PC-3 (cell line): ENCODE measurements at regions not wholly inside any gene's neighbourhood (a gene's known extent, or its start where the extent isn't known, plus 50 kb on each side); places are given as distances from the start of the nearest gene placed in this dataset.

Experiments
- ATAC-seq: fragments of 200-7000 bp; cut with Tn5 transposase; 2 replicates; pipeline ENCODE4 v1.9.1; 2020; ENCODE audit warnings: mild to moderate bottlenecking, moderate library complexity
- BruUV-seq: library from RNA; stranded (reverse); fragments of 400-500 nt; replicated peaks from 2 replicates; lab custom pipeline; 2021; lab: Mats Ljungman, UMichigan
- CTCF ChIA-PET: fragments of 300-600 bp; sonication (Branson Sonifier 250); formaldehyde crosslinking; loops from one replicate; lab custom pipeline; 2022; ENCODE audit warnings: antibody characterized with exemption; lab: Charles Lee
- POLR2A ChIA-PET: fragments of 300-600 bp; sonication (Branson Sonifier 250); formaldehyde crosslinking; loops from one replicate; lab custom pipeline; 2022; ENCODE audit warnings: antibody characterized with exemption; ENCODE audit not compliant: unreplicated experiment; lab: Charles Lee
- DNase-seq: peaks from one replicate; pipeline ENCODE4 v3.0.0-alpha.2; 2015
- H2AFZ ChIP-seq: fragments of 300-600 bp; sonication (generic); 2 replicates; pipeline ENCODE4 v1.6.0; 2016; ENCODE audit warnings: antibody characterized with exemption, low read length
- H3F3A ChIP-seq: fragments of 300-600 bp; sonication (generic); one replicate; pipeline ENCODE4 v1.6.0; 2017; ENCODE audit warnings: antibody characterized with exemption, low read length, control low read depth, mild to moderate bottlenecking; ENCODE audit not compliant: unreplicated experiment
- H3K27ac ChIP-seq: fragments of 300-600 bp; sonication (generic); 2 replicates; pipeline ENCODE4 v1.5.1; 2016; ENCODE audit warnings: mild to moderate bottlenecking, low read length
- H3K27me3 ChIP-seq: fragments of 300-600 bp; sonication (generic); 2 replicates; pipeline ENCODE4 v1.6.1; 2016; ENCODE audit warnings: low read length, mixed read lengths
- H3K36me3 ChIP-seq: fragments of 300-600 bp; sonication (generic); 2 replicates; pipeline ENCODE4 v1.6.1; 2016; ENCODE audit warnings: low read depth, mixed run types, low read length, mixed read lengths
- H3K4me1 ChIP-seq: fragments of 300-600 bp; sonication (generic); 2 replicates; pipeline ENCODE4 v1.5.1; 2016; ENCODE audit warnings: low read length; ENCODE audit not compliant: insufficient read depth
- H3K4me2 ChIP-seq: fragments of 300-600 bp; sonication (generic); 2 replicates; pipeline ENCODE4 v1.6.0; 2016; ENCODE audit warnings: low read length
- H3K4me3 ChIP-seq: fragments of 300-600 bp; sonication (generic); 2 replicates; pipeline ENCODE4 v1.5.1; 2016; ENCODE audit warnings: mild to moderate bottlenecking, low read length, mixed read lengths
- H3K79me2 ChIP-seq: fragments of 300-600 bp; sonication (generic); 2 replicates; pipeline ENCODE4 v1.6.1; 2017; ENCODE audit warnings: low read length, mixed read lengths
- H3K9ac ChIP-seq: fragments of 300-600 bp; sonication (generic); 2 replicates; pipeline ENCODE4 v1.6.0; 2016; ENCODE audit warnings: mild to moderate bottlenecking, low read length
- H3K9me2 ChIP-seq: fragments of 300-600 bp; sonication (generic); replicated peaks from 2 replicates; pipeline ENCODE4 v1.6.1; 2016; ENCODE audit warnings: mixed run types, low read length, mixed read lengths
- H3K9me3 ChIP-seq: fragments of 300-600 bp; sonication (generic); 2 replicates; pipeline ENCODE4 v1.6.1; 2016; ENCODE audit warnings: low read length, mixed read lengths
- H4K20me1 ChIP-seq: fragments of 300-600 bp; sonication (generic); 2 replicates; pipeline ENCODE4 v1.6.1; 2016; ENCODE audit warnings: low read length, mixed read lengths
- EZH2 ChIP-seq: fragments of 300-600 bp; sonication (generic); IDR thresholded peaks from one replicate; pipeline ENCODE4 v1.6.1; 2017; ENCODE audit warnings: antibody characterized with exemption, mild to moderate bottlenecking, low read length; ENCODE audit not compliant: unreplicated experiment
- EZH2phosphoT487 ChIP-seq: fragments of 300-600 bp; sonication (generic); IDR thresholded peaks from 2 replicates; pipeline ENCODE4 v1.6.1; 2018; ENCODE audit warnings: mild to moderate bottlenecking, antibody characterized with exemption, low read length, borderline replicate concordance
- intact Hi-C: fragments of 100-400 bp; cut with micrococcal nuclease; formaldehyde crosslinking; loops from 2 replicates; pipeline ENCODE4 v1.9.0; 2023
- TF ChIP-seq, protein P1 (sequence below): fragments of 300-600 bp; sonication (generic); conservative IDR thresholded peaks from 2 replicates; pipeline ENCODE4 v1.5.1; 2017; ENCODE audit warnings: antibody characterized with exemption, low read depth, mild to moderate bottlenecking, low read length

DNA sequence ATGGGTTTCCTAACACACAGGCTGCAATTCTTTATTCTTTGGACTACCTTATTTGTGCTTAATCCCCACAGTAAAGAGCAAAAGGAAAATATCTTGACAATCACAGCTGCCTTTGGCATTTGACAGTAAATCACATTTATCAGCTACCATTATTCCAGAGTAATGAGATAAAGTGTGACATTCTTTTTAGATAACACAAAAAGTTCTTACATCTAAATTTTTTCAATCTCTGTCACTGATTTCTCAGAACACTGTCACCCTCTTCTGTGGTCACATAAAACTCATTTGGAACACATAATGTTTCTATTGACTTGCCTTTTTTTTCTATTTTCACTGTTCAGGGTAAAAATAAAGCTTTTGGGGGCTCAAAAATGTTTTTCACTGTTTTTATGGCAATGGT lies 484.6 kb downstream of the LTN1 start:
- Histone ChIP-seq H3K79me2 (no peaks in the 10 kb centered on the region), H3K9ac (no peak overlapping the region), H3K4me2 (no peak overlapping the region), H4K20me1 (no peaks in the 10 kb centered on the region), H3F3A (no peaks in the 10 kb centered on the region), H2AFZ (no peak overlapping the region), H3K27ac (no peak overlapping the region), H3K4me3 (no peak overlapping the region), H3K36me3 (no peaks in the 10 kb centered on the region), H3K9me2 (no peaks in the 10 kb centered on the region), H3K4me1 (no peaks in the 10 kb centered on the region; the same call in 1 of the 2 replicates), H3K27me3 (no peaks in the 10 kb centered on the region), H3K9me3 (peaks cover 5% of the 10 kb centered on the region; the same call in 1 of the 2 replicates)
- DNase-seq: no peak
- CTCF ChIA-PET: no interaction called here
- POLR2A ChIA-PET: no interaction called here
- BruUV-seq: no TSS peak
- TF ChIP-seq, protein P1, sequence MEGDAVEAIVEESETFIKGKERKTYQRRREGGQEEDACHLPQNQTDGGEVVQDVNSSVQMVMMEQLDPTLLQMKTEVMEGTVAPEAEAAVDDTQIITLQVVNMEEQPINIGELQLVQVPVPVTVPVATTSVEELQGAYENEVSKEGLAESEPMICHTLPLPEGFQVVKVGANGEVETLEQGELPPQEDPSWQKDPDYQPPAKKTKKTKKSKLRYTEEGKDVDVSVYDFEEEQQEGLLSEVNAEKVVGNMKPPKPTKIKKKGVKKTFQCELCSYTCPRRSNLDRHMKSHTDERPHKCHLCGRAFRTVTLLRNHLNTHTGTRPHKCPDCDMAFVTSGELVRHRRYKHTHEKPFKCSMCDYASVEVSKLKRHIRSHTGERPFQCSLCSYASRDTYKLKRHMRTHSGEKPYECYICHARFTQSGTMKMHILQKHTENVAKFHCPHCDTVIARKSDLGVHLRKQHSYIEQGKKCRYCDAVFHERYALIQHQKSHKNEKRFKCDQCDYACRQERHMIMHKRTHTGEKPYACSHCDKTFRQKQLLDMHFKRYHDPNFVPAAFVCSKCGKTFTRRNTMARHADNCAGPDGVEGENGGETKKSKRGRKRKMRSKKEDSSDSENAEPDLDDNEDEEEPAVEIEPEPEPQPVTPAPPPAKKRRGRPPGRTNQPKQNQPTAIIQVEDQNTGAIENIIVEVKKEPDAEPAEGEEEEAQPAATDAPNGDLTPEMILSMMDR: no peak
- TF ChIP-seq EZH2 (no peak), EZH2phosphoT487 (no peak)
- intact Hi-C loops: no loop called here
- no peak for ATAC-seq

DNA sequence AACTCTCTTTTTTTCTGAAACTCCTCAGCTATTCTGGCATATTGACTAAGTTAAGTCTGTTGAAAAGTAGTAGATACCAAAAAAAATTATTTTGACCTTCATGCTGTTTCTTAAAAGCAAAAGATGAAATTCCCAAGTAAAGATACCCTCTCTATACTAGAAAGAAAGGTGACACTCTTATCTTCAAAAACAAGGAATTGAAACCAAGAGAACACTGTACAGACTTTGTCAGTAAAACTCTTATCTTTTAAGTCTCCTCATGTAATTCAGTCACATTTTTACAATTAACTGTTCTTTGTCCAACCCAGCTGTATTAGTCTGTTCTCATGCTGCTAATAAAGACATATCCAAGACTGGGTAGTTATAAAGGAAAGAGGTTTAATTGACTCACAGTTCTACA lies 496.2 kb downstream of the LTN1 start:
- Histone ChIP-seq H3F3A (no peaks in the 10 kb centered on the region), H2AFZ (no peak overlapping the region), H3K4me1 (no peaks in the 10 kb centered on the region), H3K27me3 (no peaks in the 10 kb centered on the region), H3K27ac (no peak overlapping the region), H3K36me3 (no peaks in the 10 kb centered on the region), H3K79me2 (no peaks in the 10 kb centered on the region), H3K9ac (no peak overlapping the region), H4K20me1 (no peaks in the 10 kb centered on the region), H3K9me2 (no peaks in the 10 kb centered on the region), H3K4me3 (no peak overlapping the region), H3K9me3 (no peaks in the 10 kb centered on the region), H3K4me2 (no peak overlapping the region)
- TF ChIP-seq EZH2 (no peak), EZH2phosphoT487 (no peak)
- TF ChIP-seq, protein P1: no peak
- BruUV-seq: no TSS peak
- intact Hi-C loops: no loop called here
- ATAC-seq (no peak), DNase-seq (no peak)
- ChIA-PET CTCF (no interaction called here), POLR2A (no interaction called here)

DNA sequence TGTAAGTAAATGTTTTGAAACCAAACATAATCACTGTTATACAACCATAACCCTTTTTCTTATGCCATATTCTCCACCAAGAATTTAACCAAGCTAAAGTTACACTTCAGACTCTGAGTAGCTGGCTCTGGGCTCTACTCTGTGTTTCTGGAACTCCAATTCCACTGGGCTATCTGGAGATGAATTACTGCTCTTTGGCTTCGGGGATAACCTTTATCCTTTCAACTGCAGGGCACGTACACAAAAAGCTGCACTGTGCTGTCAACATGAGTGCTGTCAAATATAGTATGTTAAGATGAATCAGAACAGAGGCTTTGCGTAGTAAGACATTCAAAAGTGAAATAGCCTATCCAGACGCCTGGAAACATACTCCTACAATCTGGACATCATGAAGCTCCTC lies 500.6 kb downstream of the LTN1 start:
- Histone ChIP-seq H3K27ac (no peak overlapping the region), H4K20me1 (no peaks in the 10 kb centered on the region), H3K4me2 (no peak overlapping the region), H3K4me3 (no peak overlapping the region), H3K9me2 (no peaks in the 10 kb centered on the region), H3K27me3 (no peaks in the 10 kb centered on the region), H3F3A (no peaks in the 10 kb centered on the region), H3K9ac (no peak overlapping the region), H3K79me2 (no peaks in the 10 kb centered on the region), H2AFZ (no peak overlapping the region), H3K9me3 (no peaks in the 10 kb centered on the region), H3K36me3 (no peaks in the 10 kb centered on the region), H3K4me1 (no peaks in the 10 kb centered on the region)
- DNase-seq (no peak), ATAC-seq (no peak)
- TF ChIP-seq EZH2phosphoT487: no peak
- ChIA-PET CTCF (no interaction called here), POLR2A (interaction anchor here (0.6 kb wide), 1 partner anchor 47 kb away, joined by 3 read pairs; no protein-coding TSS in a partner anchor)
- BruUV-seq: no TSS peak
- intact Hi-C loops: no loop called here
